ENCODE measurements at regions not wholly inside any gene's neighbourhood (a gene's known extent, or its start where the extent isn't known, plus 50 kb on each side); places are given as distances from the start of the nearest gene placed in this dataset.

DNA sequence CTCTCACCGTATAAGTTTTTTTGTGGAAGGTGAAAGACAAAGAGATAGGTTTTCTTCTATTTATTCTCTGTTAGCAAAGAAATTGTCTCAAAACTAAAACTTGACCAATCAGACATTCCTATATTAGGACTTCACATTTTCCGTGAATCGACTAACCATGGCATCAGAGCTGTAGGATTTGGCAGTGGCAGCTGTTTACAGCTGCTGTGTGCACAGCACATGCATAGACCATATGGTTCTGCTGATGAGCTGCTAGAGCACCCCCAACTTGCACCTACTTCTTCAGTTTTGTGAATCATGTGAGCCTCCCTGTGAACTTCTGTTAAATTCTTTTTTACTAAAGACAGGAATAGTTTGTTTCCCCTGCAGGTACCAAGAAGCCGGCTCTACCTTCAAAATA, 157.9 kb downstream of the RFX6 start (continued):
- TF ChIP-seq, protein P1, sequence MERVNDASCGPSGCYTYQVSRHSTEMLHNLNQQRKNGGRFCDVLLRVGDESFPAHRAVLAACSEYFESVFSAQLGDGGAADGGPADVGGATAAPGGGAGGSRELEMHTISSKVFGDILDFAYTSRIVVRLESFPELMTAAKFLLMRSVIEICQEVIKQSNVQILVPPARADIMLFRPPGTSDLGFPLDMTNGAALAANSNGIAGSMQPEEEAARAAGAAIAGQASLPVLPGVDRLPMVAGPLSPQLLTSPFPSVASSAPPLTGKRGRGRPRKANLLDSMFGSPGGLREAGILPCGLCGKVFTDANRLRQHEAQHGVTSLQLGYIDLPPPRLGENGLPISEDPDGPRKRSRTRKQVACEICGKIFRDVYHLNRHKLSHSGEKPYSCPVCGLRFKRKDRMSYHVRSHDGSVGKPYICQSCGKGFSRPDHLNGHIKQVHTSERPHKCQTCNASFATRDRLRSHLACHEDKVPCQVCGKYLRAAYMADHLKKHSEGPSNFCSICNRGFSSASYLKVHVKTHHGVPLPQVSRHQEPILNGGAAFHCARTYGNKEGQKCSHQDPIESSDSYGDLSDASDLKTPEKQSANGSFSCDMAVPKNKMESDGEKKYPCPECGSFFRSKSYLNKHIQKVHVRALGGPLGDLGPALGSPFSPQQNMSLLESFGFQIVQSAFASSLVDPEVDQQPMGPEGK (CRISPR knock-in tag; IDR thresholded peaks at IDR 0.05; ENCODE audit: borderline replicate concordance), result no peak
- TF ChIP-seq, protein P2, sequence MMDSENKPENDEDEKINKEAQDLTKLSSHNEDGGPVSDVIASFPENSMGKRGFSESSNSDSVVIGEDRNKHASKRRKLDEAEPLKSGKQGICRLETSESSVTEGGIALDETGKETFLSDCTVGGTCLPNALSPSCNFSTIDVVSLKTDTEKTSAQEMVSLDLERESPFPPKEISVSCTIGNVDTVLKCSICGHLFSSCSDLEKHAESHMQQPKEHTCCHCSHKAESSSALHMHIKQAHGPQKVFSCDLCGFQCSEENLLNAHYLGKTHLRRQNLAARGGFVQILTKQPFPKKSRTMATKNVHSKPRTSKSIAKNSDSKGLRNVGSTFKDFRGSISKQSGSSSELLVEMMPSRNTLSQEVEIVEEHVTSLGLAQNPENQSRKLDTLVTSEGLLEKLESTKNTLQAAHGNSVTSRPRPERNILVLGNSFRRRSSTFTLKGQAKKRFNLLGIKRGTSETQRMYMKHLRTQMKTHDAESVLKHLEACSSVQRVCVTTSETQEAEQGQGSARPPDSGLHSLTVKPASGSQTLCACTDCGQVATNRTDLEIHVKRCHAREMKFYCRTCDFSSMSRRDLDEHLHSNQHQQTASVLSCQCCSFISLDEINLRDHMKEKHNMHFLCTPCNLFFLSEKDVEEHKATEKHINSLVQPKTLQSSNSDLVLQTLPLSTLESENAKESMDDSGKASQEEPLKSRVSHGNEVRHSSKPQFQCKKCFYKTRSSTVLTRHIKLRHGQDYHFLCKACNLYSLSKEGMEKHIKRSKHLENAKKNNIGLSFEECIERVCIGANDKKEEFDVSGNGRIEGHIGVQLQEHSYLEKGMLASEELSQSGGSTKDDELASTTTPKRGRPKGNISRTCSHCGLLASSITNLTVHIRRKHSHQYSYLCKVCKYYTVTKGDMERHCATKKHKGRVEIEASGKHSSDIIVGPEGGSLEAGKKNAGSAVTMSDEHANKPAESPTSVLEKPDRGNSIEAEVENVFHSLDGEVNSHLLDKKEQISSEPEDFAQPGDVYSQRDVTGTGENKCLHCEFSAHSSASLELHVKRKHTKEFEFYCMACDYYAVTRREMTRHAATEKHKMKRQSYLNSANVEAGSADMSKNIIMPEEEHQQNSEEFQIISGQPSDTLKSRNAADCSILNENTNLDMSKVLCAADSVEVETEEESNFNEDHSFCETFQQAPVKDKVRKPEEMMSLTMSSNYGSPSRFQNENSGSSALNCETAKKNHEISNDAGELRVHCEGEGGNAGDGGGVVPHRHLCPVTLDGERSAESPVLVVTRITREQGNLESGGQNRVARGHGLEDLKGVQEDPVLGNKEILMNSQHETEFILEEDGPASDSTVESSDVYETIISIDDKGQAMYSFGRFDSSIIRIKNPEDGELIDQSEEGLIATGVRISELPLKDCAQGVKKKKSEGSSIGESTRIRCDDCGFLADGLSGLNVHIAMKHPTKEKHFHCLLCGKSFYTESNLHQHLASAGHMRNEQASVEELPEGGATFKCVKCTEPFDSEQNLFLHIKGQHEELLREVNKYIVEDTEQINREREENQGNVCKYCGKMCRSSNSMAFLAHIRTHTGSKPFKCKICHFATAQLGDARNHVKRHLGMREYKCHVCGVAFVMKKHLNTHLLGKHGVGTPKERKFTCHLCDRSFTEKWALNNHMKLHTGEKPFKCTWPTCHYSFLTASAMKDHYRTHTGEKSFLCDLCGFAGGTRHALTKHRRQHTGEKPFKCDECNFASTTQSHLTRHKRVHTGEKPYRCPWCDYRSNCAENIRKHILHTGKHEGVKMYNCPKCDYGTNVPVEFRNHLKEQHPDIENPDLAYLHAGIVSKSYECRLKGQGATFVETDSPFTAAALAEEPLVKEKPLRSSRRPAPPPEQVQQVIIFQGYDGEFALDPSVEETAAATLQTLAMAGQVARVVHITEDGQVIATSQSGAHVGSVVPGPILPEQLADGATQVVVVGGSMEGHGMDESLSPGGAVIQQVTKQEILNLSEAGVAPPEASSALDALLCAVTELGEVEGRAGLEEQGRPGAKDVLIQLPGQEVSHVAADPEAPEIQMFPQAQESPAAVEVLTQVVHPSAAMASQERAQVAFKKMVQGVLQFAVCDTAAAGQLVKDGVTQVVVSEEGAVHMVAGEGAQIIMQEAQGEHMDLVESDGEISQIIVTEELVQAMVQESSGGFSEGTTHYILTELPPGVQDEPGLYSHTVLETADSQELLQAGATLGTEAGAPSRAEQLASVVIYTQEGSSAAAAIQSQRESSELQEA (IDR thresholded peaks at IDR 0.05; ENCODE audit: low read depth), result no peak
